ENCODE measurements at regions not wholly inside any gene's neighbourhood (a gene's known extent, or its start where the extent isn't known, plus 50 kb on each side); places are given as distances from the start of the nearest gene placed in this dataset.

DNA sequence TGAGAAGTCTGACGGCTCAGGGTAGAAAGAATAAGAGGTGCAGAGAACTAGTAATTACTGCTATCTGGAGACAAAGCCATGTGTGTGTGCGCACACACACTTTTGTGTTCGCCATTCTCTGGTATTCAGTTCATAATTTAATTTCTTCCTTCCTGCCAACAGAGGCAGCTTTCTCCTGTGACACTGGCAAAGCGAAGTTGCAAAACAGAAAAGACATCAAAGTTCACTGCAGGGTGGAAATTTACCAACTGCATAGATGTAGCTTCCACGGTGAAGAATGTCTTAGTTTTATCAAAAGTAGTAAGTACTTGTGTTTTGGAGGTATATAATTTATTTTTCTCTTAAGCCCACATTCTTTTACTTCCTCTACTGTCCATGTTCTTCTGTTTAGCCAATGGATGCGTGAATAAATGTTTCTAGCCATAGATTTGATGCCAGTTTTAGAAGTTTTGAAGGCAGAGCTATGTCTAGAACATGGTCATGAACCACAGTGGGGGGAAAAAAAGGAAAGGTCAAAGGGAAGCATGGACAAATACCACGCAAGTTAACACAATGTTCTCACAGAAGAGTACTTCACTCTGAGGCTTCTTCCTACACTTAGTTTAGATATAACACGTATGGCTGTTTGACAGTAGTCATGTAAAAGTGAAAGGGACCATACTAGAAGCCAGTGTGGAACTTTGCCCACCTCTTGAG lies 536.5 kb upstream of the GRIA1 start:
- Histone ChIP-seq H3K4me3 (ENCODE audit: low read length in 2 of 2) (no peak overlapping the region), H3K27ac (ENCODE audit: low read depth in 1 of 2, low read length in 1 of 2) (no peak overlapping the region), H3K27me3 (ENCODE audit: control insufficient read depth in 2 of 2, insufficient read depth in 1 of 2, low read length in 1 of 2) (no peaks in the 10 kb centered on the region), H3K4me1 (ENCODE audit: control insufficient read depth in 2 of 2, insufficient read depth in 2 of 2, low read length in 2 of 2) (no peaks in the 10 kb centered on the region), H3K36me3 (ENCODE audit: control insufficient read depth in 2 of 2, insufficient read depth in 2 of 2, low read length in 1 of 2) (no peaks in the 10 kb centered on the region), H3K9me3 (ENCODE audit: control insufficient read depth in 2 of 2, insufficient read depth in 1 of 2, low read length in 1 of 2) (no peaks in the 10 kb centered on the region)
- DNase-seq (ENCODE audit: low read depth in 6 of 9, low spot score in 9 of 9), result no peak
- 81% methylated on average over 8 of the region's 8 CpGs for WGBS

DNA sequence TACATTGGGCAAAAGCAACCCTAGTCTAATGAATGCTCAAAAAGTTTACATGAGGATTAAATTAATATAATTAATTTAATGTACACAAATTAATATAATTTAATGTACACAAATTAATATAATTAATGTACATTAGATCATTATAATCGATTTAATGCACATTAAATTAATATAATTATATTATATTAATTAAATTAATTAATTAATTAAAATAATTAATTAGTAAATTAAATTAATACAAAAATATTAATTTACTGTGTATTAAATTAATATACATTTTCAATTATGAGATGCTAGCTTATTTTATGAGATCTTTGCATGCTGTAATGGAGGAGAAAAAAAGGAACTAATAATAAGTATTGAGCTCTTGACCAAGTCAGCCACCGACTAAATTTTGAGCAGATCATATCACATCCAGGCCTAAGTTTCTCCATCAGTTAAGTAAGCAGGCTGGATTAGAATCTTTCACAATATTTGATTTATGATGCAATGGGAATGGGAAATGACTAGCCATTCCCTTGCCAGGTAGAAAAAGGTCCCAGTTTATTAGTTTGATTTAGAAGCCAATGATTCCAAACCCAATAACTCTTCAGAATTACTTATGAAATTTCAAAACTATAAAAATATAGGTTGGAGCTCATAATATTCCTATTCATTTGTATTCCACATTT lies 533.4 kb upstream of the GRIA1 start:
- H3K4me1 ChIP-seq (ENCODE audit: control insufficient read depth in 2 of 2, insufficient read depth in 2 of 2, low read length in 2 of 2), result no peaks in the 10 kb centered on the region
- DNase-seq (ENCODE audit: low read depth in 6 of 9, low spot score in 9 of 9), result no peak
- no peak overlapping the region for H3K27ac ChIP-seq (ENCODE audit: low read depth in 1 of 2, low read length in 1 of 2)
- no peak overlapping the region for H3K4me3 ChIP-seq (ENCODE audit: low read length in 2 of 2)
- 83% methylated on average over 2 of the region's 2 CpGs for WGBS
- no peaks in the 10 kb centered on the region for H3K27me3 ChIP-seq (ENCODE audit: control insufficient read depth in 2 of 2, insufficient read depth in 1 of 2, low read length in 1 of 2)
- no peaks in the 10 kb centered on the region for H3K9me3 ChIP-seq (ENCODE audit: control insufficient read depth in 2 of 2, insufficient read depth in 1 of 2, low read length in 1 of 2)
- H3K36me3 ChIP-seq (ENCODE audit: control insufficient read depth in 2 of 2, insufficient read depth in 2 of 2, low read length in 1 of 2), result no peaks in the 10 kb centered on the region

DNA sequence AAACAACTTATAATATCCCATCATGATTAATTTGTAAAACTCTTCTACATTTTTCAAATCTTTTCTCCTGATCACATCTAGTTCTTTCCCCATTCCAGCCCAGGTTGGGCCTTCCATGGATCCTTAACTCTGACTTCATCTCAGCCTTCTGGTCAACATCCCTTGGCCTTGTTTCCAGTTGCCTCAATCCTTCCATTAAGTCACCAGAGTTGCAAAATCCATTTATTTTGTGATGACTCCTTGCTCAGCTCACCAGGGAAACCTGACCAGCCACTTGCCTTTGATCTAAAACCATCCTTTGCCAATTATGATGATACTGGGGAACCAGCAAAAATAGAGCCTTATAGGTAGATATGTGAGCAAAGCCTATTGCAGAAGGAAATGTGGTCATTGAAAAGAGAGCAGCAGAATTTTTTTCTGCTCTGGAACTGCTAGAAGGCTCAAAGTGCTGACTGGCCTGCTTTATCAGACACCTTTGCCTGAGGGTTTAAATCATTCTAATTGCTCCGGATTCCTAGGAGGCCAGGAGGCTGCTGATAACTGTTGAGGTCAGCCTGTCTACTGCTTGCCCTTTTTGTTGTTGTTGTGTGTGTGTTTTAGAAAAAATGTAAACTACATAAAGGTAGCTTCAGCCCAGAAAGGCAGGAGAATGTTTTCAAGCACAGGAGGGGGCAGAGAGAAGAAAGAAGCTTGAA lies 512.2 kb upstream of the GRIA1 start:
- H3K9me3 ChIP-seq (ENCODE audit: control insufficient read depth in 2 of 2, insufficient read depth in 1 of 2, low read length in 1 of 2), result no peaks in the 10 kb centered on the region
- DNase-seq (ENCODE audit: low read depth in 6 of 9, low spot score in 9 of 9), result no peak
- WGBS, result 83% methylated on average over 1 of the region's 1 CpG
- H3K4me3 ChIP-seq (ENCODE audit: low read length in 2 of 2), result no peak overlapping the region
- H3K27ac ChIP-seq (ENCODE audit: low read depth in 1 of 2, low read length in 1 of 2), result no peak overlapping the region
- no peaks in the 10 kb centered on the region for H3K36me3 ChIP-seq (ENCODE audit: control insufficient read depth in 2 of 2, insufficient read depth in 2 of 2, low read length in 1 of 2)
- H3K4me1 ChIP-seq (ENCODE audit: control insufficient read depth in 2 of 2, insufficient read depth in 2 of 2, low read length in 2 of 2), result no peaks in the 10 kb centered on the region
- H3K27me3 ChIP-seq (ENCODE audit: control insufficient read depth in 2 of 2, insufficient read depth in 1 of 2, low read length in 1 of 2), result no peaks in the 10 kb centered on the region

DNA sequence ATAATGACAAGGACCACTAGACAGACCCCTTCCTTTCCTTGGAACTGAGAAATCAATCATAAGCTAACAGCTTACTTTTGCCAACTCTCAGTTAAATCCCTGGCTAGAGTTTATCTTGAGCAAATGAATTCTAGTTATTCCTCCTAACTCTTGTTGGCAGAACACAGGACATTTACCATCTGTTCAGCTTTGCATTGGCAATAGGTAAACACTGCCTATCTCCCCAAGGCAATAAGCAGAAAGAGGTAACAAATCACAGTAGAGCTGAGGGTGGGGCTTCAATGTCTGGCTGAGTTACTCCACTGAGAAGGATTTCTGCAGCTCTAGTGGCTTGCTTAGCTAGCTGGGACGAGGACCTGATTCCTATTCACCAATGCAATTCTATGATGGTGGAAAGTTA lies 503.3 kb upstream of the GRIA1 start:
- no peak for DNase-seq (ENCODE audit: low read depth in 6 of 9, low spot score in 9 of 9)
- H3K27me3 ChIP-seq (ENCODE audit: control insufficient read depth in 2 of 2, insufficient read depth in 1 of 2, low read length in 1 of 2), result no peaks in the 10 kb centered on the region
- no peaks in the 10 kb centered on the region for H3K9me3 ChIP-seq (ENCODE audit: control insufficient read depth in 2 of 2, insufficient read depth in 1 of 2, low read length in 1 of 2)
- no peak overlapping the region for H3K4me3 ChIP-seq (ENCODE audit: low read length in 2 of 2)
- no peaks in the 10 kb centered on the region for H3K36me3 ChIP-seq (ENCODE audit: control insufficient read depth in 2 of 2, insufficient read depth in 2 of 2, low read length in 1 of 2)
- H3K4me1 ChIP-seq (ENCODE audit: control insufficient read depth in 2 of 2, insufficient read depth in 2 of 2, low read length in 2 of 2), result no peaks in the 10 kb centered on the region
- H3K27ac ChIP-seq (ENCODE audit: low read depth in 1 of 2, low read length in 1 of 2), result no peak overlapping the region
- WGBS, result 75% methylated on average over 1 of the region's 1 CpG

DNA sequence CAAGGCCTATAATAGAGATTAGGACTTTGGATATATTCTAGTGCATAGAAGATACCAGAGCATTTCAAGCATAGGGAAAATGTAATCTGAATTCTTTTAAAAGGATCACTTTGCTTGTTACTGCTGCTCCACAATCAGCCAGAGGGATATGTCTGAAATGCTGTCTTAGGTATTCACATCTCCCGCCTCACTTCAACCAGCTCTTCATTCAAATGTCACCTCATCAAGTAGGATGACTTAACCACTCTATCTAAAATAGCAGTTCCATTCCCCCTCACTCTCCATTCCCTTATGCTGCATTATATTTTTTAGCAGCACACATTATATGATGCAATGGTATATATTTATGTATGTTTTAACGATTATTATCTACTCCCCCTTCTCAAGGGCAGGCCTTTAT lies 500.3 kb upstream of the GRIA1 start:
- Histone ChIP-seq H3K27me3 (ENCODE audit: control insufficient read depth in 2 of 2, insufficient read depth in 1 of 2, low read length in 1 of 2) (no peaks in the 10 kb centered on the region), H3K4me1 (ENCODE audit: control insufficient read depth in 2 of 2, insufficient read depth in 2 of 2, low read length in 2 of 2) (no peaks in the 10 kb centered on the region), H3K27ac (ENCODE audit: low read depth in 1 of 2, low read length in 1 of 2) (no peak overlapping the region), H3K4me3 (ENCODE audit: low read length in 2 of 2) (no peak overlapping the region), H3K9me3 (ENCODE audit: control insufficient read depth in 2 of 2, insufficient read depth in 1 of 2, low read length in 1 of 2) (no peaks in the 10 kb centered on the region), H3K36me3 (ENCODE audit: control insufficient read depth in 2 of 2, insufficient read depth in 2 of 2, low read length in 1 of 2) (no peaks in the 10 kb centered on the region)
- DNase-seq (ENCODE audit: low read depth in 6 of 9, low spot score in 9 of 9), result no peak
- 98% methylated on average over 2 of the region's 2 CpGs for WGBS

DNA sequence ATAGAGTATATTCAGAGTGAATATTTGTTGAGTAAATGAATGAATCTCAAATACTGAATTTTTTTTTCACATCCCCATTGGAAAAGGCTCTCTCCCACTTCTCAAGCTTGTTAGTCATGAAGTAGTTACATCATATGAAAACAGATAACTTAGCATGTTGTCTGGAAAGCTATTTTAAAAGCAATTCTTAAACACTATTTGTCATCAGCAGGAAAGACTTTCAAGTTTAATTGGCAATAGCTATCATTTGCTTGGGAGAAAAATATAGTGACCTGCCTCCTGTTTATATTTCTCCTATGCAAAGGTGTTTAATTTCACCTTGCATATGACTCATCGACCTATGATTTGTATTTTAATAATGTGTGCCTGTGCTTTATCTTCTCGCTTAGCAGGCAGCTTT lies 499.8 kb upstream of the GRIA1 start:
- Histone ChIP-seq H3K36me3 (ENCODE audit: control insufficient read depth in 2 of 2, insufficient read depth in 2 of 2, low read length in 1 of 2) (no peaks in the 10 kb centered on the region), H3K27me3 (ENCODE audit: control insufficient read depth in 2 of 2, insufficient read depth in 1 of 2, low read length in 1 of 2) (no peaks in the 10 kb centered on the region), H3K4me3 (ENCODE audit: low read length in 2 of 2) (no peak overlapping the region), H3K9me3 (ENCODE audit: control insufficient read depth in 2 of 2, insufficient read depth in 1 of 2, low read length in 1 of 2) (no peaks in the 10 kb centered on the region), H3K27ac (ENCODE audit: low read depth in 1 of 2, low read length in 1 of 2) (no peak overlapping the region), H3K4me1 (ENCODE audit: control insufficient read depth in 2 of 2, insufficient read depth in 2 of 2, low read length in 2 of 2) (no peaks in the 10 kb centered on the region)
- DNase-seq (ENCODE audit: low read depth in 6 of 9, low spot score in 9 of 9), result no peak
- WGBS, result 89% methylated on average over 2 of the region's 2 CpGs

DNA sequence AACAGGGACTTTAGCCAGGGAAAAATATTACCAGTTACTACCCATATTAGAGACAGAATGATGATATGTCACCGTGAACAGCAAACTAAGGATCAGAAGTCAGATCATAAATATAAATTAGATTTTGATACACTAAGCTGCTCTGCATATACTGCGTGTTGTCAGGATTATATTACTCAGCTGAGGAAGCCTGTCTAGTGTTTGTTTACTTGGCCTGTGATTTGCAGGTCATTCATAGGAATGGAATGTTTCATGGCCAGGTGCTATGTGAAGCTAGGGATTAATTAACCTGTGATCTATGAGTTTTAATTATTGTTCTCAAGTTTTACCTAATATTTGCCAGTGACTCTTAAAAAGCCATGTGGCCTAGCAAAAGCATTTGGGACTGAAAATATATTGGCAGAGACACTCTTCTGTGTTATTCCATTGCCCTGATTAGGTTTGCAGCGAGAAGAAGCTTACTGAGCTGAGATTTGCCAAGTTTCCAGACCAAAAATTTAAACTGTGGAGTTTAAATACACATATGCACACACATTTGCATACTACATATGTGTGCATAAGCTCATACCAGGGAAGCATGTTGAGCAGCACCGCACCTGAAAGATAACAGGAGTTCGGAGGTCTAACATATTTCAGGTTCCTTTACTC lies 496.3 kb upstream of the GRIA1 start:
- Histone ChIP-seq H3K27me3 (ENCODE audit: control insufficient read depth in 2 of 2, insufficient read depth in 1 of 2, low read length in 1 of 2) (no peaks in the 10 kb centered on the region), H3K27ac (ENCODE audit: low read depth in 1 of 2, low read length in 1 of 2) (no peak overlapping the region), H3K4me3 (ENCODE audit: low read length in 2 of 2) (no peak overlapping the region), H3K9me3 (ENCODE audit: control insufficient read depth in 2 of 2, insufficient read depth in 1 of 2, low read length in 1 of 2) (no peaks in the 10 kb centered on the region), H3K36me3 (ENCODE audit: control insufficient read depth in 2 of 2, insufficient read depth in 2 of 2, low read length in 1 of 2) (no peaks in the 10 kb centered on the region), H3K4me1 (ENCODE audit: control insufficient read depth in 2 of 2, insufficient read depth in 2 of 2, low read length in 2 of 2) (no peaks in the 10 kb centered on the region)
- 82% methylated on average over 5 of the region's 5 CpGs for WGBS
- no peak for DNase-seq (ENCODE audit: low read depth in 6 of 9, low spot score in 9 of 9)

DNA sequence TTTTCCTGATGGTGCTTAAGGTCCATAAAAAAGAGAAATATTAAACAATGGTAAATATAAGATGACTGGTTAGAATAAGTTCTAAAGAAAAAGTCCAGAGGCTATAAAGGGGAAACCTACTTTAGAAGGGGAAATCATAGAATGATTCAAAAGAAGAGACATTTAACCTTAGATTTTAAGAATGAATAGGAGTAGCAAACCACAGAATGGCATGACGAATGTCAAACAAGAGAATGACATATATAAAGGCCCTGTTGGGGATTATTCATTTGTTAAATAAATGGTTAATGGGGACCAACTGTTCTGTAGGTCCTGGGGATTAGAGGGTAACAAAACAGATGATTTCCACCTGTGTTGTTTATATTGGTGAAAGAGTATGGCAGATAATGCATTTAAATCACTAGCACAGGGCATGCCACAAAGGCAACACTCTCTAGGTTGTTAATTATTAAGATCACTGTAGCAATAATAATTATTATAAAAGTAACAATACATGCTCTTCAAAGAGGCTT lies 495.2 kb upstream of the GRIA1 start:
- H3K36me3 ChIP-seq (ENCODE audit: control insufficient read depth in 2 of 2, insufficient read depth in 2 of 2, low read length in 1 of 2), result no peaks in the 10 kb centered on the region
- no peak overlapping the region for H3K4me3 ChIP-seq (ENCODE audit: low read length in 2 of 2)
- H3K9me3 ChIP-seq (ENCODE audit: control insufficient read depth in 2 of 2, insufficient read depth in 1 of 2, low read length in 1 of 2), result no peaks in the 10 kb centered on the region
- no peak for DNase-seq (ENCODE audit: low read depth in 6 of 9, low spot score in 9 of 9)
- H3K27ac ChIP-seq (ENCODE audit: low read depth in 1 of 2, low read length in 1 of 2), result no peak overlapping the region
- 64% methylated on average over 1 of the region's 1 CpG for WGBS
- no peaks in the 10 kb centered on the region for H3K27me3 ChIP-seq (ENCODE audit: control insufficient read depth in 2 of 2, insufficient read depth in 1 of 2, low read length in 1 of 2)
- no peaks in the 10 kb centered on the region for H3K4me1 ChIP-seq (ENCODE audit: control insufficient read depth in 2 of 2, insufficient read depth in 2 of 2, low read length in 2 of 2)

DNA sequence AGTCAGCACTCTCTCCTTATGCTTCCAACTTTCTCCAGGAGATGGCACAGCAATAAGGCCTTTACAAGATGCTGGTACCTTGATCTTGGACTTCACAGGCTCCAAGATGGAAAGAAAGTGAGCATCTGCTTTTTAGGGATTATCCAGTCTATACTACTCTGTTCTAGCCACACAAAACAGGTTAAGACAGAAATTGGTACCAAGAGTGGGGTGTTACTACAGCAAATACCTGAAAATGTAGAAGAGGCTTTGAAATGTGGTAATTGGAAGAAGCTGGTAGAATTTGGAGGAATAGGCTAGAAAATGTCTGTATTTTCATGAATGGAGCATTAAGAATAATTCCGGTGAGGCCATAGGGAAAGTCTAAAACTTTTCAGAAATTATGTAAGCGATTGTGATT lies 484.8 kb upstream of the GRIA1 start:
- Histone ChIP-seq H3K27me3 (ENCODE audit: control insufficient read depth in 2 of 2, insufficient read depth in 1 of 2, low read length in 1 of 2) (no peaks in the 10 kb centered on the region), H3K36me3 (ENCODE audit: control insufficient read depth in 2 of 2, insufficient read depth in 2 of 2, low read length in 1 of 2) (no peaks in the 10 kb centered on the region), H3K4me1 (ENCODE audit: control insufficient read depth in 2 of 2, insufficient read depth in 2 of 2, low read length in 2 of 2) (no peaks in the 10 kb centered on the region), H3K4me3 (ENCODE audit: low read length in 2 of 2) (no peak overlapping the region), H3K9me3 (ENCODE audit: control insufficient read depth in 2 of 2, insufficient read depth in 1 of 2, low read length in 1 of 2) (no peaks in the 10 kb centered on the region), H3K27ac (ENCODE audit: low read depth in 1 of 2, low read length in 1 of 2) (no peak overlapping the region)
- DNase-seq (ENCODE audit: low read depth in 6 of 9, low spot score in 9 of 9), result no peak
- 93% methylated on average over 2 of the region's 2 CpGs for WGBS
